Caki2 (cell line): ENCODE measurements at regions not wholly inside any gene's neighbourhood (a gene's known extent, or its start where the extent isn't known, plus 50 kb on each side); places are given as distances from the start of the nearest gene placed in this dataset.

Source experiments
- DNase-seq: peaks from one replicate; pipeline ENCODE4 v3.0.0-alpha.2; 2015; ENCODE audit warnings: low read depth
- in situ Hi-C: cut with HindIII; loops from 2 replicates; pipeline ENCODE4 v1.10.0; 2016; ENCODE audit warnings: low sequenced_read_pairs, low pct_unique_long_range_greater_than_20kb, mixed read lengths

DNA sequence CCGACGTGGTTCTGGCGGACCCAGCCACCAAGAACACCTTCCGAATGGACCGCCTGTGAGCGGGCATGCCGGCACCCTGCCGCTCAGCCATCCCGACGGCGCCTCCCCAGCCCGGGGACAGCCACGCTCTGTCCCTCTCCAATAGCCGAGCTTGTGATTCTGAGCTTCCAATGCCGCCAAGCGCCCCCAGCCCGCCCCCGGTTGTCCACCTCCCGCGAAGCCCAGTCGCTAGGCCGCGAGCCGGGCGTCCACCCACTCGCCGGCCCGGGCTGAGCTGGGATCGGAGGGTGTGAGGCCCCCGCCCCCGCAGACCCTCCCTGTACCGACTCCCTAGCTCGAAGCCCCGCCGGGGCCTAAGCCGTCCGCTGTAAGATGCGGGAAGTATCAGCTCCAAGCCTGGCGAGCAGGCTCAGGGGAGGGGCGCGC, 1195.1 kb upstream of the CHAC2 start:
- in situ Hi-C loops: no loop called here
- DNase-seq: no peak

DNA sequence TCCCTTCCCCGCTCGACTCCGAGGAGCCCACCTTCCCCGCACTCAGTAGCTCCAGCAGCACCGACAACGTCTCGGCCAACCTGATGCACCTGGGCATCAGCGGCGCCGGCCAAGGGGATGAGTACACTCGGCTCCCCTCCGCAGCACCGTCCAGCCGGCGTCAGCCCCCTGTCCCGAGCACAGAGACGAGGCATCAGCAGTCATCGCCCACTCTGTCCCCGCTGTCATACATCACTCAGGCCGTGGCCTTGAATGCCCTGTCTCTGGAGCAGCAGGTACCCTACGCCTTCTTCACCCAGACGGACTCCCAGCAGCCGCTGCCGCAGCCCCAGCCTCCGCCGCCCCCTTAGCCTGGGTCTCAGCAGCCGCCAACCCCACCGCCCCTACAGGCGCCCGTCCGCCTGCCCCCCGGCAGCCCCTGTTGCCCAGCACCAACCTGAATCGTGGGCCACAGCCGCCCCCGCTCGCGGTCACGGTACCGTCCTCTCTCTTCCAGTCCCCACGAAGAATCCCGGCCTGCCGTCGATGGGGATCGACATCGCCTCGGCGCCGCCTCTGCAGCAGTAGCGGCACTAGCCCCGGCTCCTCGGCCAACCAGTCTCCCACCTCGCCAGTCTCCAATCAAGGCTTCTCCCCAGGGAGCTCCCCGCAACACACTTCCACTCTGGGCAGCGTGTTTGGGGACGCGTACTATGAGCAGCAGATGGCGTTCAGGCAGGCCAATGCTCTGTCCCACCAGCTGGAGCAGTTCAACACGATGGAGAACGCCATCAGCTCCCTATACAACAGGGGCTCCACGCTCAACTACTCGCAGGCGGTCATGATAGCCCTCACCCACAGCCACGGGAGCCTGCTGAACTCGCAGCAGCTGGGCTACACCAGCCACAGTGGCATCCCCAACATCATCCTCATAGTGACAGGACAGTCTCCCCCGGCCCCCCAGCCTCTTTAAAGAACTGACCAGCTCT, 1195.9 kb upstream of the CHAC2 start:
- in situ Hi-C loops: no loop called here

DNA sequence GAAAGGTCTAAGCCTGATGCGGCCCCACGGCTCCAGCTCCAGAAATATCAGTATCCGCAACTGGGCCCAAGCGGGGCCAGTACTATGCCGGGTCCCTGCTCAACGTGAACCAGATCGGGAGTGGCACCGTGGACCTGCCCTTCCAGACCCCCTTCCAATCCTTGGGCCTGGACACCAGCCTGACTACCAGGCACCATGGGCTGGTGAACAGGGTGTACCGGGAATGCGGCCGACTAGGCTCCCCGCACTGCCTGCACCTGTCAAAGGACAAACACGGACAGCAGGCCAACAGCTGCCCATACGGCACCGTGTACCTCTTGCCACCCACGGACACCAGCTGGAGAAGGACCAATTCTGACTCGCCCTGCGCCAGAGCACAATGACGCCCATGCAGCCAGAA, 1196.9 kb upstream of the CHAC2 start:
- in situ Hi-C loops: no loop called here
- no peak for DNase-seq

More for the DNA sequence above, 1195.9 kb upstream of the CHAC2 start:
- no peak for DNase-seq

DNA sequence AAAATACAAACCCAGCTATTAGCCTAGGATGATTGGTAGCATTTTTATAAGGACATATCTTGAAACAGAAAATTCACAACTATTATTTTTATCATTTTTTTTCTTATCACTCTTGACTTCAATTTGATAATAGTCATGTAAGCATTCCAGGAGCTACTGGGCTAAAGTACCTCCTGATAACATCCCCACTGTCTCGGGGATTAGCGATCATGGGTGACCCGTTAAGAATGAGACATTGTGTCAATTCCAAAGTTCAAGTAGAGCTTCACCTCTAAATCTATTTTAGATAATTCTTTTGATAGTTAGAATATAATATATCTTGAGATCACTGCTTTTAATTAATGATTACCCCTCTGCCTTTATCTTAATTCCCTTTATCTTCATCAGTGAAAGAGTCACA, 1204.5 kb upstream of the CHAC2 start:
- in situ Hi-C loops: no loop called here

DNA sequence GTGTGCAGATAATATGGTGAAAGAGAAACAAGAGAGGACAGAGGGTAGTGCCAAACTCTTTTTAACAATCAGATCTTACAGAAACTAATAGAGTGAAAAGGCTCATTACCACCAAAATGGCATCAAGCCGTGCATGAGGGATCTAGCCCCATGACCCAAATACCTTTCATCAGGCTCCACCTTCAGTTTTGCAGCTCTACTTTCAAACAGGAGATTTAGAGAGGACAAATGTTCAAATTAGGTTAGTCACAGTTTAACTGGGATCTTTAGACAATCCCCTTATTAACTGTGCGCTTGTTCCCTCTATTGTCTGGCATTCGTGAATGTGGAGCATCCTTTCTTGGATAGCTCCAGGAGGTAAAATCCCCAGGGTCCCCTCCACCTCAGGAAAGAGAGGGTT, 1209.3 kb upstream of the CHAC2 start:
- in situ Hi-C loops: no loop called here
- DNase-seq: no peak

More for the DNA sequence above, 1204.5 kb upstream of the CHAC2 start:
- no peak for DNase-seq

DNA sequence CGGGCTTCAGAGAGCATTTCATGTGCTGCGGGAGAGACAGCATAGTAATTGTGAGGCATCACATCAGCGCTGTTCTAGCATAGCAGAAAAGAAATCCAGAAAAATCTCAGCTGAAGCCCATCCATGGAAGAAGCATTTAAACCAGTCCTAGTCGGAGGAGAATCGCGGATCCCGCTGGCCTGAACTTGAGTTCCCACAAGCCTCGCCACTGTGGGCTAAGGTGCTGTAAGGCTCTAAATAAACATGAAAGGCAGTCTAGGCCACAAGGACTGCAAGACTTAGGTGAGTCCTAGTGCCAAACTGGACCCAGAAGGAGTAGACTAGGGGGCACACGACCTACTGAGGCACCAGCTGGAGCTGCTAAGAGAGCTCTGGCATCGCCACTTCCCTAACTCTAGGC, 1225.3 kb upstream of the CHAC2 start:
- in situ Hi-C loops: no loop called here
- no peak for DNase-seq

DNA sequence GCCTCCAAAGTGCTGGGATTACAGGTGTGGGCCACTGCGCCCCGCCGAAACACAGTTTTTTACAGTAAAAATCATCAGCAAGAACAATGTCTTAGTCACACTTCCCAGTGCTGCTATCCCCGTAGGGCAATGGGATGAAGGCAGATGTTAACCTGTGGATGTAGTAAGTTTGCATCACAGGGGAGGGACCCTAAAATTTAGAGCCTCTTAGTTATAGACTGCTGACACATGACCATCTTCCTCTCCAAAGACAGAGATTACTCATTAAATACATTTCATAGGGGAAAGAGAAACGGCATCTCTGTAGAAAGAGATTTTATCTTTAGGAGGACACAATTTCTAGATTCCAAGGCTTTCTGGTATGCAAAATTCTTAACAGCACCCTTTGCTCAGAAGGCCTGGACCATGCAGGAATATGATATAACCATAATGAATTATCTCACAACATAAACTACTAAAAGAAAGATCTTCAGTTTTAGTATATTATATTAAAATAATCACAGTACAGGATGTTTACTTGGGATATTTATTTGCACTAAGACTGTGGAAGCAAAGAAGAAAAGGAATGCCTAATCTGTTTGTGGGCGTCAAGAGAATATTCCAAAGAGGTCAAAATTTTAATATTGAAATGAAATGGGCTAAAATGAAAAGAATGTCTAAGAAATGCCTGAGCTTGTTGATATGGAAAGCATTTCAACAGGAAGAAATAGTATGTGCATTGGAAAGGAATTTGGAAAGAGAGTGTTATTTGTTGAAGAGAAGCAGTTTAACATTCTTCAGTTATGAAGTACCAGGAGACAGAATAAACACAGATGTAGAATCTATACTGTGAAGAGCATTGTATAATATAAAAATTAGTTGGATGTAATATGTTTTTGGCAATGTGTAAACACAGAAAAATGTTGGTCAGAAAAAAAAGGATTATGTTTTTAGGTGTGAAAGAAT, 1228.3 kb upstream of the CHAC2 start:
- no peak for DNase-seq
- in situ Hi-C loops: no loop called here

DNA sequence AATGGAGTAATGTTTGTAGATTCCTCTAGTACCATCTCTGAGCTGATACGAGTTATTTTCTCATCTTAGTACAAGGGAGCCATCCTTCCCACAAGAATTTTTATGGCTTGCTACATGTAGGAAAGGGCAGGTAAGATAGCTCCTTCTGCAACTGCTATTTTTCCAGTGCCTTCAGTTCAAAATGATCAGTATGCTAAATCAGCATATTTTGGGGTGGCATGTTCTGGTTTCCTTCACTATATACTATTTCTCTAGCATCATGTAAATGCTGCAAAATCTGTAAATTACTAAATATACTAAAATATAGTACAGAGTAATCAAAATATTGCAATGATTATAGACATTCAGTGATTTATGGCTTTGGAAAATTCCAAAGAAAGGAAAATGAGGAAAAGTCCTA, 1230.0 kb upstream of the CHAC2 start:
- DNase-seq: no peak
- in situ Hi-C loops: no loop called here

DNA sequence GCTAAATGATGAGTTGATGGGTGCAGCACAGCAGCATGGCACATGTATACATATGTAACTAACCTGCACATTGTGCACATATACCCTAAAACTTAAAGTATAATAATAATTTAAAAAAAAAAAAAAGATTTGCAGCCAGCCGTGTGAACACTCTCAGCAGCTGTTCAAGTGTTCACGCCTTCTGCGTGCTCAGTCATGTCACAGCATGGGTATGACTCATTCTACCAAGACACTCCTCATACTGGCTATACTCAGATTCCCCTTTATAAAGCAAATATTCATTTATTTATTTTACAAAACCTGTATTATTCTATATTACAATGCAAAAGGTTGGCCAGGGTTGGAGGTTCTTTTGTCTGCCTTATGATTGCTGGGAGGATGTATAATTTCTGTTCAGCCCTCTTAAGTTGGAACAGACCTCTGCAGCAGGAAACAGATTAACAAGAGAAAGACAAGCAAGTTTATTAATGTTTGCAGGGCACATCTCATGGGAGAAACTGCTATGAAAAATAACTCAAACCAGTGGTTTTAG, 1230.6 kb upstream of the CHAC2 start:
- in situ Hi-C loops: no loop called here
- no peak for DNase-seq

DNA sequence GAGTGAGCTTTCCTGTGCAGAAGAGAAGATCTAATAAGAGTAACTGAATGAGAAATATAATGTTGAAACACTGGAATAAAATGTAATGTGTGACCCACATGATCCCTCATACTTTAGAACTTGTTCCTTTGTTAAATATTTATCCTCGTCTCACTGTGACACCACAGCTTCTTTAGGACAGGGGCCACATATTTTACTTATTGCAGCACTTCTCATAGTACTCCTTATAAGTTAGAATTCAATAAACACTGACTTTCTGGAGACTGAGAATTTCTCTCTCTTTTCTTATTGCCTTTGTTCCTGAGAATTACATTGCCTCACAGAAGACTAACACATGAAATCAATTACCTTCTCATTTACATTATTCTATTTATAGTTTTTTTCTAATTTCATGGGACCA, 1234.6 kb upstream of the CHAC2 start:
- in situ Hi-C loops: no loop called here
- no peak for DNase-seq

DNA sequence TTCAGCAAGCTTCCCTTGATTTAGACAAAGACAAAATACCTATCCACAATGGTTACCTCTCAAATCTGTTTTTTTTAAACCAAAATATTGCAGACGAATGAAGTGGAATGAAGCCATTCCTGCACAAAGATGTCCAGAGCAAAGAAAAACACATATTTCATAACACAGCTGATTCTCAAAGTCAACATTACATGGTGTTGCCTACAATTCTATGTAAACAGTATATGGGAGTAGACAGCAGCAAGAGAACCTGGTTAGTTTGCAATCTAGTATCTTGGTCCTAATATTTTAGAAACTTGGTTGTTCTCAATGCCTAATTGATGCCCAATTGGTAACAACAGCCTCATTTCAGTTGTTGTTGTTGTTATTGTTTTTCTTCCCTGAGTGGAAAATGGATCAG, 1240.9 kb upstream of the CHAC2 start:
- in situ Hi-C loops: no loop called here
- DNase-seq: no peak

DNA sequence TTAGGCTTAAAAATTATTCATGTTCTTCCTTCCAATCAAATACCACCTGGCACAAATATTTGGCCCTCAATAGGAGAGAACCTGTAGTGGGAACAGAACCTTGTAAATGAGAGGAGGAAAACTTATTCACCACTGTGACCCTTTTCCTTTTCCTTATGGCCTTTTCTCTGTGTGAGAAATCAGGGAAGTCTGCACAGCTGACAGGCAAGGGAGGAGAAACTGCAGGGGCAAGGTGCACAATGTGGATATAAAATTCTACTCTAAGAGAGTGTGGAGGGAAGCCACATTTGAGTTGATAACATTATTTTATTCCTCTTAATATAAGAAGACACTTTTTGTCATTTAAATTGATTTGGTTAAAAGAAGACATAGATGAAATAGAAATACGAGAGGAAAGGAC, 1247.0 kb upstream of the CHAC2 start:
- in situ Hi-C loops: no loop called here
- no peak for DNase-seq

DNA sequence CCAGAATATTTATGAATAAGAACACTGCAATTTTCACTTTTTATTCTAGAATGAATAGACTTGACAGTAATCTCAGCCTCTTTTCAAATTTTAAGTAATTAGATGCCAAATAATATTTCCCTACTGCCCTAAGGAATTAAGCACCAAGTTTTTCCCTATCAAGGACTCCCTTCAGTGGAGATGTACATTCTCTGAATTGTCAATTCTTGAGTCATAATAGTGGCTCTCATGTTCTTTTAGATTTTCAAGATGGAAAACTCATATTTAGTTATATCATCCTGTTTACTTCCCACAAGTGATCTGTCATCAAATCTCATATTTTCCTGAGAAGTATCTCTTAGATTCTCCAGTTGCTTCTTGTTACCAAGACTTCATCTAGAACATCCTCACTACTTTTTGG, 1248.9 kb upstream of the CHAC2 start:
- in situ Hi-C loops: no loop called here
- DNase-seq: no peak

DNA sequence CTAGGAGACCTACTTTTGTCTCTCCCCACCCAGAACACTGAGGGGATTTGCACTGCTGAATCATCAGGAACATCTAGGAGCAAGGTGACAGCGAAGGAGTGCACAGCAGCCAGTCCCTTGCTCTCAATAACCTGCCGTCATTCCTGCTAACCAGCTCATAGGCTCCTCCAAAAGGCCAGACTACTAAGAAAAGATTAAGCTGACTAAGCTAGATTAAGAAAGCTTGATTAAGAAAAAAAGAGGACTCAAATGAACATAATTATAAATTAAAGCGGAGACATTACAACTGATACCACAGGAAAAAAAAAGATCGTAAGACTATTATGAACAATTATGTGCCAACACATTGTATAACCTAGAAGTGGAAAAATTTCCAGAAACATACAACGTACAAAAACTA, 1254.8 kb upstream of the CHAC2 start:
- DNase-seq: no peak
- in situ Hi-C loops: no loop called here

DNA sequence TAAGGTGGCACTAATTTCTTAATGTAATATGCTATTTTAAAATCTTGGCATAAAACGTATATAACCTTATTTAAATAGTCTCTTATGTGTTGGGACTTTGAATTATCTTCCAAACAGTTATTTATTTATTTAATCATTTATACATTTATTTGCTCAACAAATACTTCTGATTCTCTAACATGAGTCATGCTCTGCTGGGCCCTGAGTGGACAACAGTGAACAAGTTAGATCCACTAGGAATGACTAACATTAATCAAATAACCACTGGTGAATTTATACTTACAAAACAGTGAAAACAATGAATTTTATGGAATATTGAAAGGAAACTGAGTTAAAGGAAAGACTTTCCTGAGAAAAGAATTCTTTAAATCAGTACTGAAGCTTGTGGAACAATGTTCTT, 1257.2 kb upstream of the CHAC2 start:
- in situ Hi-C loops: no loop called here
- no peak for DNase-seq

DNA sequence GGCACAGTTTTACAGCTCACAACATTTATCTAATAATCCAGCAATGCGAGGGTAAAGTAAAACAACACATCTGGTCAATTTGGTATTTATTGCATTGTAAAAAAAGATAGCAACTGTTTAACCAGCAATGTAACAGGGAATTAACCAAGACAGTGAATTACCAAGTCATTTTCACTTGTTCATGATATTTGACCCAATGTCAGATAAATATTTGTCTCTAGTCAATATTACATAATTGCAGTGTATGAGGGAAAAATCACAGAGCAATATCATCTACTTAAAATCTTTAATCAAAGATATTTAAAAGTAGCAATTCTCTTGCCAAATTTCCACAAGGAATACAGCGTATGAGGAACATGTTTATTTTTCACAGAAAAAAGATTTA, 1265.1 kb upstream of the CHAC2 start:
- DNase-seq: no peak
- in situ Hi-C loops: no loop called here

DNA sequence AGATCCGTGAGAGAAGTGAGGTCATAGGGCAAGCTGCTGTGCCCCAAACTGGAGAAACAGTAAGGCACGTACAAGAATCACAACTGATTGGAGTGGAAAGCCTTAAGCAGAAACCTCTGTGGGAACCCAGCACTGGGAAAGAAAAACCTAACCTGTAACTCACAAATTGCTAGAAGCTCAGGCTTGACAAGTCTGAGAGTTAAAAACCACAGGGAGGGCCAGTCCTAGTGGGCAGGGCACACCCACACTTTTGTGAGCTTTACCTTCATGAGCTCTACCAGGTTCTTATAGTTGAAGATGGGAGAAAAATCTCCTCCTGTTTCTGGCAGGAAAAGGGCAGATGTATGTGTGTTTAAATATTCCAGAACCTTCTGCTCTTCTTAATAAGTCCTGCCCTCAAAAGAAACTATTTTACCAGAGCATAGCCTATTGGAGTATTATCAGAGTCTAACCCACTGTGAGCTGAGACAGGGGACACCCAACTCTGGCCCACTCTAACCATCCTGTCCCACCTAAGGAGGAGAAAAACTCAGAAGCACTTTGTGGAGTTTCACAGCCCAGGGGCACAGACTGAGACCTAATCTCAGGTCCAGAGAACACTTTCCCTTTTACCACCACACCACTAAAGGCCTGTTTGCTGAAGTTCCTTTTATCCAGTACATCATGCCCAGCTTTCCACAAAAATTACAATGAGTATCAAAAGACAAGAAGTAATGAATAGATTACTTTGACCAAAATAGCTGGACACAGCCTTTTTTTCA, 1265.7 kb upstream of the CHAC2 start:
- in situ Hi-C loops: no loop called here

DNA sequence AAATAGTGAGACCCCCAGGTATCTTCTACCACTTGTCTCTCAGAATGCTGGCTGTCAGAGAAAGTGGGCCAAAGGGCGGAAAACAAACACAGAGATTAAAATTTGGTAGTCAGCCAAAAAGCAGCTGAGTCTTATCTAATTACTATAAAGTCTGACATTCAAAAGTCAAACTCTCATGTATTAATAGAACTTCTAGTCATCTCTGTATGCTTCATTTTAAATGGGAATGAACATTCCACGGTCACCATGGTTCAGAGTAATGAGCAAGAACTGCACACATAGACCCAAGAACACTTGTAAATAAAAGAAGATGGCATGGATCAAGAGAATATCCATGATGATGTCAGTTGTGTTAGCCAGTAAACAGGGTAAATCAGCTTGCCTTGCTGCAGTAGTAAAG, 1267.0 kb upstream of the CHAC2 start:
- DNase-seq: no peak
- in situ Hi-C loops: no loop called here

More for the DNA sequence above, 1265.7 kb upstream of the CHAC2 start:
- DNase-seq: no peak
